ENCODE measurements at regions not wholly inside any gene's neighbourhood (a gene's known extent, or its start where the extent isn't known, plus 50 kb on each side); places are given as distances from the start of the nearest gene placed in this dataset.

- no peak for DNase-seq
- WGBS, 2 experiments (ENCODE audit: insufficient coverage in 1 of 2, insufficient read length in 1 of 2) = 65 to 88% methylated on average over 2 to 4 of the region's 4 CpGs
- H3K36me3 Mint-ChIP-seq (ENCODE audit: low read depth) = peaks cover 1% of the 10 kb centered on the region
- no peak overlapping the region for H3K4me3 Mint-ChIP-seq
- no peaks in the 10 kb centered on the region for H3K27me3 ChIP-seq (ENCODE audit: control insufficient read depth, insufficient read depth, low read length, poor library complexity, severe bottlenecking)
- no peak overlapping the region for H3K27ac ChIP-seq (ENCODE audit: low read depth, low read length)
- no peaks in the 10 kb centered on the region for H3K9me3 ChIP-seq (ENCODE audit: control insufficient read depth, low read length)
- no peak overlapping the region for H3K27ac Mint-ChIP-seq
- no peaks in the 10 kb centered on the region for H3K9me3 Mint-ChIP-seq
- no peaks in the 10 kb centered on the region for H3K36me3 ChIP-seq (ENCODE audit: control insufficient read depth, insufficient read depth, low read length)
- H3K4me3 ChIP-seq (ENCODE audit: low read length) = no peak overlapping the region
- TF ChIP-seq CTCF (conservative IDR thresholded peaks at IDR 0.05) = no peak
- no peaks in the 10 kb centered on the region for H3K4me1 Mint-ChIP-seq
- H3K27me3 Mint-ChIP-seq (ENCODE audit: insufficient read depth) = no peaks in the 10 kb centered on the region
- H3K4me1 ChIP-seq (ENCODE audit: control insufficient read depth, insufficient read depth, low read length) = no peaks in the 10 kb centered on the region
- H3K9ac ChIP-seq (ENCODE audit: extremely low read depth, low read length, poor library complexity, severe bottlenecking) = no peak overlapping the region
Observed at GRCh38 chr2:134185639-134186038, 68.2 kb upstream of the MGAT5 start.

DNA sequence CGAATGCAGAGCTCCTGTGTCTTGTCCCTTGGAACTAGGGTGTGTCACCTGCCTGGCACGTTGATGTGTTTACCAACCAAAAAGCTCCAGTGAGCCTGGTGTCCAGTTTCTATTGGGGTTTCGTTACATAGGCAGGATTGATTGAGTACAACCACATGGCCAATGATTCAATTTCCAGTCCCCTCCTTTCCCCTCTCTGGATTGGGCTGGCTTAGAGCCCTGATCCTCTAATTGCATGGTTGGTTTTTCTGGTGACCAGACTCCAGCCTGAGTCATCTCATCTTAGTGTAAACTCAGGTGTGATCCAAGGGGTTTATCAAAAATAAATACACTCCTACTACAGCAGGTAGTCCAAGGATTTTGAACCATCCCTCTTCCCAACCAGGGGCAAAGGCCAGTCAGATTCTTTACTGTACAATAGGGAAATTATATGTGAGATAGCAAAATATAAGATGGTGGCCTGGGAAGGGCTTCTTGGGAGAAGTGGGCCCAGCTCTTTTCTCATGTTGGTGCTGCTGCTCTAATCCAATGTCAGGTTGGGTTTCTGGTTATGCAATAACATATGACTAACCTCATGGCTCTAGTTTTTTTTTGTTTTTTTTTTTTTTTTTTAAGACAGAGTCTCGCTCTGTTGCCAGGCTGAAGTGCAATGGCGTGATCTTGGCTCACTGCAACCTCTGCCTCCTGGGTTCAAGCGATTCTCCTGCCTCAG lies 64.7 kb upstream of the MGAT5 start:
- no peak overlapping the region for H3K4me3 Mint-ChIP-seq
- no peaks in the 10 kb centered on the region for H3K27me3 Mint-ChIP-seq (ENCODE audit: insufficient read depth)
- Histone ChIP-seq H3K9me3 (ENCODE audit: control insufficient read depth, low read length) (no peaks in the 10 kb centered on the region), H3K27ac (ENCODE audit: low read depth, low read length) (no peak overlapping the region), H3K36me3 (ENCODE audit: control insufficient read depth, insufficient read depth, low read length) (no peaks in the 10 kb centered on the region), H3K27me3 (ENCODE audit: control insufficient read depth, insufficient read depth, low read length, poor library complexity, severe bottlenecking) (no peaks in the 10 kb centered on the region), H3K9ac (ENCODE audit: extremely low read depth, low read length, poor library complexity, severe bottlenecking) (no peak overlapping the region), H3K4me1 (ENCODE audit: control insufficient read depth, insufficient read depth, low read length) (no peaks in the 10 kb centered on the region), H3K4me3 (ENCODE audit: low read length) (no peak overlapping the region)
- H3K9me3 Mint-ChIP-seq = peaks cover 6% of the 10 kb centered on the region
- TF ChIP-seq CTCF (conservative IDR thresholded peaks at IDR 0.05) = no peak
- DNase-seq = no peak
- peaks cover 9% of the 10 kb centered on the region for H3K36me3 Mint-ChIP-seq (ENCODE audit: low read depth)
- H3K4me1 Mint-ChIP-seq = no peaks in the 10 kb centered on the region
- 93 to 95% methylated on average over 4 to 6 of the region's 6 CpGs for WGBS, 2 experiments (ENCODE audit: insufficient coverage in 1 of 2, insufficient read length in 1 of 2)
- no peak overlapping the region for H3K27ac Mint-ChIP-seq

- DNase-seq = no peak
- no peaks in the 10 kb centered on the region for H3K27me3 ChIP-seq (ENCODE audit: control insufficient read depth, insufficient read depth, low read length, poor library complexity, severe bottlenecking)
- H3K9me3 ChIP-seq (ENCODE audit: control insufficient read depth, low read length) = no peaks in the 10 kb centered on the region
- H3K4me1 ChIP-seq (ENCODE audit: control insufficient read depth, insufficient read depth, low read length) = no peaks in the 10 kb centered on the region
- Mint-ChIP-seq H3K4me3 (no peak overlapping the region), H3K36me3 (ENCODE audit: low read depth) (peaks cover 9% of the 10 kb centered on the region), H3K4me1 (no peaks in the 10 kb centered on the region), H3K9me3 (peaks cover 6% of the 10 kb centered on the region), H3K27me3 (ENCODE audit: insufficient read depth) (no peaks in the 10 kb centered on the region), H3K27ac (no peak overlapping the region)
- H3K27ac ChIP-seq (ENCODE audit: low read depth, low read length) = no peak overlapping the region
- H3K9ac ChIP-seq (ENCODE audit: extremely low read depth, low read length, poor library complexity, severe bottlenecking) = no peak overlapping the region
- no peaks in the 10 kb centered on the region for H3K36me3 ChIP-seq (ENCODE audit: control insufficient read depth, insufficient read depth, low read length)
- 95 to 100% methylated on average over 3 to 4 of the region's 4 CpGs for WGBS, 2 experiments (ENCODE audit: insufficient coverage in 1 of 2, insufficient read length in 1 of 2)
- no peak for TF ChIP-seq CTCF (conservative IDR thresholded peaks at IDR 0.05)
- H3K4me3 ChIP-seq (ENCODE audit: low read length) = no peak overlapping the region
Observed at GRCh38 chr2:134190062-134190806, 63.6 kb upstream of the MGAT5 start.
